Fibroblast of skin of back (primary cell): ENCODE measurements at regions not wholly inside any gene's neighbourhood (a gene's known extent, or its start where the extent isn't known, plus 50 kb on each side); places are given as distances from the start of the nearest gene placed in this dataset.
A peak's percentile ranks its signal among the peaks of the same experiment; 100 is the strongest.

Experiments
- DNase-seq: peaks from one replicate; pipeline ENCODE4 v3.0.0-alpha.2; 2013

DNA sequence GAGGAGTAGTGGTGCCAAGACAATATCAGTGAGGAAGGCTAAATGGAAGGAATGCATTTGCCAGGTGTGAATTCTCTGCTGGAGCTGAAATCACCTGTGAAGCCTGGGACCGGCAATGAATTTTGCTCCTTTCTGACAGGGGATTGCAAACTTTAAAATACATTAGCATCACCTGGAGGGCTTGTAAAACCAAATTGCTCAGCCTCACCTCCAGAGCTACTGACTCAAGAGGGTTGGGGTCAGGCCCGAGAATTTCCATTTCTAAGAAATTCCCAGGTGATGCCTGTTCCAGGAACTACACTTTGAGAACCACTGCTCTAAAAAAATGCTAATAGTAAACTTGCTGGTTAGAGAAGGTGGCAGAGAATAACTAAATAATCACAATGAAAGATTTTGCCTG, 445.6 kb upstream of the RBMS3 start:
- DNase-seq, result no peak

DNA sequence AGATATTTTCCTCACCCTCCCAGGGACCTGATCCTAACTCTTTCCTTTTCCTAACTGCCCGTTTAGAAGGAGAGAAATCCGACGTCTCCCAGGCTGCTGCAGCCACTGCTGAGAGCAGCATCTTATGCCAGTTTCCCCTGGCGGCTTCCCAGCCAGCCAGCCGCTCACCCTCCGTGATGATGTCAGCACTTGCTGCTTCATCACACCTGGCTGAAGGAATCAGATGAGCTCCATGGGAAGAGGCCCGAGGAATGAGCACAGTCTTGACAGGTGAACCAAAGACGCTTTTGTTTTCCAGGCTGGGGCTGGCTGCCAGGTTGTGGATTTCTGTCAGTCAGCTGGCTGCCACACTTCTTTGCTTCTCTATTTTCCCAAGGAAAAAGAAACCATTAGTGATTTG, 445.1 kb upstream of the RBMS3 start:
- DNase-seq, result peak; percentile 3

DNA sequence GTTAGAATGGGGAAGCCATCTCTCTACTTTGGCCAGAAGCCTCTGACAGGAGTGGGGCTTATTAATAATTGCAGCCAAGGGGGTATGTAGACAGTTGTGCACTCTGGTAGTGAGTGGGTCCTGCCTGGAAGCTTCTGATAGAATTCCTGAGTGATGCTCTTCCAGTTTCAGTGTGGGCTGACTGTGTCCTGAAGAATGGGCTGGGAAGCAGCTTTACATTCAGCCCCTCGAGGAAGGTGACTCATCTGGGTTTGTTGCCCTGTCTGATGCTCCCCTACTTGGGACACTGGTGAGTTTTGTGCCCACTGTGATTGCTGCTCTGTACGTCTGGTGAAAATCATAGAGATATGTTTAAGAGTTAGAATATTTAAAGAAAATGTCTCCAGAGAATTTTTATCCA, 444.7 kb upstream of the RBMS3 start:
- DNase-seq, result peak; percentile 58

GRCh38 chr3:28840976-28841376, 439.9 kb upstream of the RBMS3 start:
- DNase-seq, result no peak

DNA sequence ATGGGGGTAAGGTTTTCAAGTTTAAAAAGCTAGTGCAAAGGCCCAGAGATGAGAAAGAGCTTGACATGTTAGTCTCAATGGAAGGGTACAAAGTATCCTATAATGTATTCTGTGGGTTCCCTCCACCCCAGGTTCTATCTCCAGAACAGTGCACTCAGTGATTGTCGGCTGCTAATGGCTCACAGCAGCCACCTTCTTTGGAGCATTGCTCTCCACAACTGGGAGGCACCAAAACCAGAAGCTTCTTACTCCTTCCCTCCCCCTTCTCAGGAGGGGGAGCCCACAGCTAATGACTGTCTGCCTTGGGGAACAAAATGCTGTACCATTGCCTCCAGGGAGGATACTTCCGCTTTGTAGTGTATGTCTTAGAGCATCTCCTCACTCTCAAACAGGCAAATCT, 439.4 kb upstream of the RBMS3 start:
- no peak for DNase-seq

DNA sequence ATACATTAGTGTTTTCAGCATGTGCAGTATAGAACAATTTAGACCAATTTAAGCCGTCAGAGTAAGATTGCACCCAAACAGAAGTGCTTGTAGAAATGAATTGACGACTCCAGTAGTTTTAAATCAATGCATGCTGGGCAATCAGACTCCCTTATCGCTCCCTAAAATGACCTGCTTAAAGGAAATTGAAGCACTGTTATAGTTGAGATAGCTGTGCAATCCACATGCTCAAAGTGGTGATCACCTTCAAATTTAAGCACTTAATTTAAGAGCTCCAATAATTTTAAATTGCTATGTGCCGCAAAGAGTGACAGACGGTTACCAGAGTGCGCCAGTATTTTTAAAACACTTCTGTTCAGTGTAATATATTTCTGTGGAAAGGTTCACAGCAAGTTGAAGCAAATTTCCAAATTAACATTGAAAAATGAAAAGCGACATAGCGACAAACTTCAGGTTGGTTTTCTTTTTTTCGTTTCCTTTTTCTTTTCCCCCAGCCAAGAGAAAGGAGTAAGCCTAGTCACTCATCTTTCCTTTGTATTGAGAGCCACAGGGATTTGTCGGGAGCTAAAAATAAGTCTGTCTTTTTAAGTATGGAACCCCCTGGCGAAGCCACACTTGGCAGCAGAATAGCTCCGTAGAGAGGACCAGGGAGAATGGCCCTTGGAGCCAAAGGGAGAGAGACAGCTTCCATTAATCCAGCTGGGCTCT, 436.4 kb upstream of the RBMS3 start:
- DNase-seq, result no peak

- no peak for DNase-seq
These were observed 435.9 kb upstream of the RBMS3 start for GRCh38 chr3:28845006-28845324.

GRCh38 chr3:28846971-28847478, 433.8 kb upstream of the RBMS3 start:
- no peak for DNase-seq

DNA sequence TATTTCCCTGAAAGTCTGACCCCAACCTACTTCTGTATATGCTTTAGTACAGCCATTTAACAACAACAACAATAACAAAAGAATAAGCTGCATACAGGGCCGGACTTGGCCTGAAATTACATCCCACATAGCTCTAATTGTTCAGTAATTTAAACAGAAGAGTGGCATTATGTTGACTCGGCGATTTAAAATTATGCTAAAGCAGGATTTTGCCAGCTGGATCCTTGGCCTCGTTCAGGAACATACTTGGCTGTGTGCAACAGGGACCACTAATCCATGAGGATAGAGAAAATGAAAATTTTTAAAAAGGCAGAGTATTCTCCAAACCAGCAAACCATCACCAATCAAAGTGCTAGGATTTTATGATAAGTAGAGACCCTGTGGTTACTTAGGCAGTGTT, 433.1 kb upstream of the RBMS3 start:
- DNase-seq, result no peak

DNA sequence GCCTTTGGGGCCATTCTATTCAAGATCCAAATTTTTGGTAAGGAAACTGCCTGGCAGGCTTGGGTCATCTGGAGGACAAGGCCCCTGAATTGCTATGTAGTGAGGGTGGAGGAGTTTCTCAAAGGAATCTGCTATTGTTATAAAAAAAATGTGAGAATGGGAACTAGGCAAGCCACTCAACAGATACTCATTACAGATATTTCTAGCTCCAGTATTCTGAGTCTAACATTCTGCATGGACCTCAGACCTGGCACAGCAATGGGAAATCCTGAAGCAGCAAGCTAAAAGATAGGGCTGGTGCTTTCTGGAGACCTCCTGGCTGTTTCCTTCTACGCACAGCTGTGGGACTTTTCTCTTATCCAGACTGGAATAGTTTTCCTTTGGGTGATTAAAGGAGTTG, 430.7 kb upstream of the RBMS3 start:
- DNase-seq, result peak; percentile 48

DNA sequence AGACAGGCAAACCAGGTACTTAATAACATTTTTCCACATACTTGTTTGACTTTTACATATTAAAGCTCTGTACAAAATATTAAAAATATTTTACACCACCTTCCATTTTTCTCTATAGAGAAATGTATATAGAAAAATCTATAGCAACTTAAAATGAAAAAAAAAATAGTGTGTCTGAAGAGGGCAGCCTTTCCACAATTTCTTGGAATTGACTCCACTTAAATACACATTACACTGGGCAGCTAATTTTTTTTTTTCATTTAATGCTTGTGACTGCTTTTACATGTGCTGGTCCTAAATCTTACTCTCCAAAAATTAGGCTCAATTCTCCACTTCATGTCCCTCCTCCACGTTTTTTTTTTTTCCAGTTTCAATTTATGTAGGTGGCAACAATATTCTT, 427.0 kb upstream of the RBMS3 start:
- no peak for DNase-seq

DNA sequence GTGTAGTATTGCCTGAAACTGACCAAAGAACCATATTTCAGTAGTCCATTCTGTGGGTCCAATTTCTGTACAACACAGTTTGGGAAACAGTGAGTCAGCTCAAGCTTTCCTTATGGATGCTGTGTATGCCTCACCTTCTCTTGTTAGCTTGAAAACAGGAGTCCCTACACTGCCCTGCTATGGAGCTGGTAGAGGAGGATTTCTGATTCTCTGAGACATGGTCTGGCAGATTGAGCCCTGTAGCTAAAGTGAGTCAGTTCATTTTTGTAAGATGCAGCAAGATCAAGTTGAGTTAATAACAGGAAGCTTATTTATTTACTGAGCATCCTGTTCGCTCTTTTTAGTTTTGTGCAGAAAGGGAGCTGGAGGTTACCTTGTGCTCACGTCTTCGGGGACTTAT, 424.1 kb upstream of the RBMS3 start:
- DNase-seq, result no peak

DNA sequence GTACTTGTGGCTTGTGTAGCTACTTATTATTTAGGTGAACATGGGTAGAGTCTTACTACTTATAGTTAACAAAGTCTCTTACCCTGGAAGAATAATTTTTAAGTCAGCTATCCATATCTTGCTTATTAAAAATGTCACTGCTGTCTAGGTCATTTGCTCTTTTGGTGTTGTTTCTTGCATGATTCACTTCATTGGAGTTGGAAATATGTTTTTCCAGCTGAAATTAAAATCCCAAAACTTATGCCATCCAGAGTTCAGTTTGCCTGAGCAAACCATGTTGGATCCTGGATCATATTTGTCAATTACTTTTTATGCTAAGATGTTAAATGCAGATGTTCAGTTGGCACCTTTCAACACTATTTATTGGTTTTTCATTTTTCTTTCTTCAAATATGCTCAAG, 421.0 kb upstream of the RBMS3 start:
- DNase-seq, result peak; percentile 70

- no peak for DNase-seq
These were observed 420.6 kb upstream of the RBMS3 start for GRCh38 chr3:28860307-28860706.

DNA sequence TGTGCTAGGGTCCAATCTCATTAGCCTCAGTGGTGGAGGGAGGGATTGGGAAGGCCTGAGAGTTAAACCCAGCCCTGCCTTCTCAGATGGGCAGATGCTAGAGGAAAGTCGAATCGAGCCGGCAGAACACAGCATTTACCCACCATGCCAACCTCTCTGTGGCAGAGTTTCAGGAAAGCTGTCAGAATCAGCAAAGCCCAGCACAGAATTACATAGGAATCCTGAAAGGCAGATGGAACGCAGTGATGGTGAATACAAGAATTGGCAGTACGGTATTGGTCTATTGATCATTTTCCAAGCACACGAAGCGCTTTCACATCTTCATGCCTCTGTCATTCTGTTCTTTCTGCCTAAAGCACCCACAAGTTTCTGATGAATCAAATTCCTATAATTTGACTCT, 417.7 kb upstream of the RBMS3 start:
- DNase-seq, result no peak

GRCh38 chr3:28867836-28868235, 413.0 kb upstream of the RBMS3 start:
- DNase-seq, result no peak

DNA sequence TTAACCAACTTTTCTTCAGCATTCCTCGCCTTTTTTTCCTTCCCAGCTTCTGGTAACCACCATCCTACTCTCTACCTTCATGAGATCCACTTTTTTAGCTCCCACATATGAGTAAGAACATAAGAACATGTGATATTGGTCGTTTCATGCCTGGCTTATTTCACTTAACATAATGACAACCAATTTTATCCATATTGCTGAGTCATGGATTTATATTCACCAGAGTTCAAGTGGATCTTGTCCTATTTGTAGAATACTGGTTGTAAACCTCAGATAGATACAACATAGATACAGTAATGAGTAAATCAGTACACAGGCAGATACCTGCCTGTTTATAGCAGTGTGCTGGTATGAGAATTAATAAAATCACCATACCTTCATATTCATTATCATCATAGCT, 412.0 kb upstream of the RBMS3 start:
- DNase-seq, result no peak

DNA sequence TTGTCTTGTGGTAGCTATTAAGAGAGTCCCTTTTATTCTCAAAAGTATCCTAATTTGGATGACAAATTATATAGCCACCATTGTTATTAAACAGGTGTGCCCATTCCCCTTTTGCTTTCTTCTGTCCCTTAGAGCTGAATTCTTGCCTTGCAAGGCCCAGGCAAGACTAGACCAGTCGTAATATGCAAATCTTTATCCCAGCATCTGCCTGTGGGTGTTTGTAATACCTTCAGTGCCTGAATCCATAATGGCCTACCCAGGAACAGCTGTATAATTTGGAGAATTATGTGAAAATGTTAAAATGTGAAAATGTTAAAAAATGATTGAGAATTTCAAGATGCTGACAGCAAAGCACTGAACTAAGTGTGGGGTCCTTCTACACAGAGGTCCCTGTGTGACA, 403.0 kb upstream of the RBMS3 start:
- DNase-seq, result no peak

GRCh38 chr3:28890373-28890772, 390.5 kb upstream of the RBMS3 start:
- no peak for DNase-seq

DNA sequence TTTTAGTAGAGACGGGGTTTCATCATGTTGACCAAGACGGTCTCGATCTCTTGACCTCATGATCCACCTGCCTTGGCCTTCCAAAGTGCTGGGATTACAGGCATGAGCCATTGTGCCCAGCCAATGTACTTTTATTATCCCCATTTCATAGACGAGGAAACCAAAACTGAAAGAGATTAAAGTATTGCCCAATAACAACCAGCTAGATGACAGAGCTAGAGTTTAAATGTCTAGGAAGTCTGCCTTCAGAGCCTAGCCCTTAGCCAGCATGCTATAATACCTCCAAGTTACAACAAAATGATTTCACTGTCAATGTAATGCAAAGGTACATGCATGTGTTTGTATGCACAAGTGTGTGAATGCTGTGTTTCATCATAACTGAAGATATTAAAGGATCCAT, 389.4 kb upstream of the RBMS3 start:
- DNase-seq, result no peak

- DNase-seq, result no peak
These were observed 380.6 kb upstream of the RBMS3 start for GRCh38 chr3:28900301-28900700.

GRCh38 chr3:28901018-28901417, 379.9 kb upstream of the RBMS3 start:
- DNase-seq, result no peak

DNA sequence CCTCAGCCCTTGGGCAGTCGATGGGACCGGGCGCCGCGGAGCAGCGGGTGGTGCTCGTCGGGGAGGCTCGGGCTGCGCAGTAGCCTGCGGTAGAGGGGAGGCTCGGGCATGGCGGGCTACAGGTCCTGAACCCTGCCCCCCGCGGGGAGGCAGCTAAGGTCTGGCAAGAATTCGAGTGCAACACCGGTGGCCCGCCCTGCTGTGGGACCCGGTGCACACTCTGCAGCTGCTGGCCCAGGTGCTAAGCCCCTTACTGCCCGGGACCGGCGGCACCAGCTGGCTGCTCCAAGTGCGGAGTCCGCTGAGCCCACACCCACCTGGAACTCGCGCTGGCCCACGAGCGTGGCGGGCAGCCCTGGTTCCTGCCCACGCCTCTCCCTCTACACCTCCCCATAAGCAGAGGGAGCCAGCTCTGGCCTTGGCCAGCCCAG, 377.7 kb upstream of the RBMS3 start:
- DNase-seq, result no peak

GRCh38 chr3:28905798-28906197, 375.1 kb upstream of the RBMS3 start:
- no peak for DNase-seq
